K562 (cell line): ENCODE measurements at regions not wholly inside any gene's neighbourhood (a gene's known extent, or its start where the extent isn't known, plus 50 kb on each side); places are given as distances from the start of the nearest gene placed in this dataset.

ENCODE experiments used
- ATAC-seq: fragments of 200-7000 bp; cut with Tn5 transposase; 3 replicates; pipeline ENCODE4 v1.9.1; 2020; ENCODE audit warnings: moderate library complexity
- BruUV-seq: library from RNA; stranded (reverse); fragments of 400-500 nt; replicated peaks from 2 replicates; lab custom pipeline; 2021; lab: Mats Ljungman, UMichigan
- CTCF ChIA-PET: fragments of 300-600 bp; formaldehyde crosslinking; extraction: SDS; loops from one replicate; lab custom pipeline; 2021; ENCODE audit warnings: low intra/inter-chr PET ratio; lab: Yijun Ruan, JAX
- POLR2A ChIA-PET: fragments of 300-600, 350-650 bp; sonication (Branson Sonifier 250); formaldehyde crosslinking; extraction: SDS; loops from one replicate; lab custom pipeline; 2021; ENCODE audit warnings: antibody characterized with exemption, inconsistent platforms; lab: Yijun Ruan, JAX
- DNase-seq, 4 experiments: peaks; one replicate each; pipeline versions ENCODE4 v3.0.0 to v3.0.0-alpha.2; 2011 to 2018; ENCODE audit warnings: low spot score in 3 of 4, mixed read lengths in 3 of 4; ENCODE audit errors: extremely low read depth in 1 of 4
- FAIRE-seq: peaks from 2 replicates; lab custom pipeline; 2011; peaks lifted over from hg19 to GRCh38; lab: Jason Lieb, UNC
- H2AFZ ChIP-seq: 2 replicates; pipeline ENCODE4 v1.6.0; 2011; ENCODE audit warnings: low read depth, low read length, control low read depth, inconsistent platforms
- H3K27ac ChIP-seq: fragments of 200-600 bp; 3 replicates; pipeline ENCODE4 v1.8.0; 2011; ENCODE audit warnings: low read depth, mild to moderate bottlenecking, control low read depth, inconsistent platforms, low read length, moderate library complexity, mixed read lengths; ENCODE audit errors: extremely low read depth
- H3K27me3 ChIP-seq, 2 experiments: fragments of 300-600 bp in 1 of 2; 2 replicates in 1 of 2; 3 replicates in 1 of 2; pipeline versions ENCODE4 v1.6.0 to v1.8.0; 2011; ENCODE audit warnings: inconsistent platforms in 2 of 2, low read length in 2 of 2, mild to moderate bottlenecking in 1 of 2, mixed read lengths in 1 of 2, moderate library complexity in 1 of 2; ENCODE audit not compliant: control insufficient read depth in 2 of 2, insufficient read depth in 2 of 2
- H3K36me3 ChIP-seq: fragments of 300-600 bp; 3 replicates; pipeline ENCODE4 v1.8.0; 2011; ENCODE audit warnings: mild to moderate bottlenecking, low read length, inconsistent platforms; ENCODE audit not compliant: control insufficient read depth, insufficient read depth
- H3K4me1 ChIP-seq, 2 experiments: fragments of 200-600 bp in 1 of 2; replicated peaks in 1 of 2; 2 replicates in 1 of 2; 3 replicates in 1 of 2; pipeline versions ENCODE4 v1.5.1 to v1.8.0; 2011; ENCODE audit warnings: inconsistent platforms in 2 of 2, low read length in 2 of 2, mild to moderate bottlenecking in 1 of 2, mixed read lengths in 1 of 2, moderate library complexity in 1 of 2; ENCODE audit not compliant: control insufficient read depth in 2 of 2, insufficient read depth in 2 of 2
- H3K4me2 ChIP-seq: 2 replicates; pipeline ENCODE4 v1.6.1; 2011; ENCODE audit warnings: low read length, control low read depth, inconsistent platforms, mixed read lengths; ENCODE audit not compliant: insufficient read depth
- H3K4me3 ChIP-seq: fragments of 200-600 bp; sonication (generic), shearing (Covaris generic); 2 replicates; pipeline ENCODE4 v1.5.1; 2016; ENCODE audit warnings: control low read depth, inconsistent platforms
- H3K79me2 ChIP-seq: fragments of 200-600 bp; 3 replicates; pipeline ENCODE4 v1.8.0; 2011; ENCODE audit warnings: low read length, inconsistent platforms; ENCODE audit not compliant: control insufficient read depth, insufficient read depth
- H3K9ac ChIP-seq, 2 experiments: 2 replicates each; pipeline versions ENCODE4 v1.6.0 to v1.6.1; 2011; ENCODE audit warnings: low read depth in 2 of 2, low read length in 2 of 2, control low read depth in 1 of 2, inconsistent platforms in 1 of 2, mild to moderate bottlenecking in 1 of 2, mixed read lengths in 1 of 2; ENCODE audit not compliant: insufficient read depth in 1 of 2
- H3K9me1 ChIP-seq: one replicate; pipeline ENCODE4 v1.6.0; 2011; ENCODE audit warnings: inconsistent platforms, mild to moderate bottlenecking, low read length, moderate library complexity; ENCODE audit not compliant: control insufficient read depth, insufficient read depth
- H3K9me3 ChIP-seq: replicated peaks from 2 replicates; pipeline ENCODE4 v1.5.1; 2011; ENCODE audit warnings: low read depth, low read length, inconsistent platforms; ENCODE audit not compliant: control insufficient read depth, insufficient read depth
- H4K20me1 ChIP-seq: replicated peaks from 2 replicates; pipeline ENCODE4 v1.6.1; 2011; ENCODE audit warnings: low read length, inconsistent platforms, mixed read lengths; ENCODE audit not compliant: control insufficient read depth, insufficient read depth
- SLC30A9 ChIP-seq: fragments of 250-450 bp; sonication (Bioruptor Pico); IDR thresholded peaks from 2 replicates; pipeline ENCODE4 v1.8.0; 2022; ENCODE audit warnings: mild to moderate bottlenecking, moderate library complexity
- SMARCC2 ChIP-seq: fragments of 450-650 bp; IDR thresholded peaks from 2 replicates; pipeline ENCODE4 v1.6.1; 2017; ENCODE audit warnings: antibody characterized with exemption, moderate library complexity, mild to moderate bottlenecking, low read depth
- ZNF232 ChIP-seq: sonication (generic); formaldehyde crosslinking; IDR thresholded peaks from 2 replicates; pipeline ENCODE4 v1.8.0; 2022; ENCODE audit warnings: mild to moderate bottlenecking, missing genetic modification reagents
- WGBS: fragments of 100-300 bp; shearing (Covaris generic); methylation state at CpG from one replicate; pipeline ENCODE4 v1.1.6; 2016; ENCODE audit warnings: low coverage, mixed read lengths; ENCODE audit not compliant: insufficient coverage; ENCODE audit errors: missing lambda C conversion rate; 5-methylcytosine and 5-hydroxymethylcytosine counted together
- in situ Hi-C: fragments of 300-500 bp; cut with MboI; formaldehyde crosslinking; loops from 4 replicates; pipeline ENCODE4 v1.15.0; 2018; ENCODE audit warnings: inconsistent platforms, mixed read lengths
- intact Hi-C: fragments of 100-400 bp; cut with micrococcal nuclease; formaldehyde crosslinking; loops from 2 replicates; pipeline ENCODE4 v1.14.2; 2022
- TF ChIP-seq, protein P1 (sequence below): sonication (generic); formaldehyde crosslinking; IDR thresholded peaks from 2 replicates; pipeline ENCODE4 v1.8.0; 2022; ENCODE audit warnings: mild to moderate bottlenecking, missing genetic modification reagents
- TF ChIP-seq, protein P2 (sequence below): fragments of 450-650 bp; conservative IDR thresholded peaks from 2 replicates; pipeline ENCODE4 v1.6.1; 2016; ENCODE audit warnings: missing genetic modification characterization, low read depth, mild to moderate bottlenecking, missing compliant biosample characterization, moderate library complexity

DNA sequence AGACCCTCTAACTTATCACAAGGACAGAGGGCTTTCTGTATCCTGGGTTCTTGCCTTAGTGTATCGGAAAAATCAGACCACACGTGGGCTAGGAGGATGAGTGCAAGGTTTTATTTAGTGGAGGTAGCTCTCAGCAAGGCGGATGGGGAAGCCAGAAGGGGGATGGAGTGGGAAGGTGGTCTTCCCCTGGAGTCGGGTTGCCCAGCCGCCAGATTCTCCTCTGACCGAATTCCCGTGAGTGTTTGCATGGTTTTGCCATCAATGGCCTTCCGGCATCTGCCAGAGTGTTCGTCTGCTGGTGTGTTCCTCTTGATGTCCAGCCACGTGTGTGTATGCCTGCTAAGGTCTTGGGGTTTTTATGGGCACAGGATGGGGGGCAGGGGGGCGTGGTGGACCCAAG, 1335.1 kb upstream of the SPRY2 start (continued):
- TF ChIP-seq, protein P1, sequence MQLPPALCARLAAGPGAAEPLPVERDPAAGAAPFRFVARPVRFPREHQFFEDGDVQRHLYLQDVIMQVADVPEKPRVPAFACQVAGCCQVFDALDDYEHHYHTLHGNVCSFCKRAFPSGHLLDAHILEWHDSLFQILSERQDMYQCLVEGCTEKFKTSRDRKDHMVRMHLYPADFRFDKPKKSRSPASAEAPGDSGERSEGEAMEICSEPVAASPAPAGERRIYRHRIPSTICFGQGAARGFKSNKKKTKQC: no peak
- TF ChIP-seq ZNF232 (no peak), SLC30A9 (CRISPR knock-in tag) (no peak), SMARCC2 (no peak)

DNA sequence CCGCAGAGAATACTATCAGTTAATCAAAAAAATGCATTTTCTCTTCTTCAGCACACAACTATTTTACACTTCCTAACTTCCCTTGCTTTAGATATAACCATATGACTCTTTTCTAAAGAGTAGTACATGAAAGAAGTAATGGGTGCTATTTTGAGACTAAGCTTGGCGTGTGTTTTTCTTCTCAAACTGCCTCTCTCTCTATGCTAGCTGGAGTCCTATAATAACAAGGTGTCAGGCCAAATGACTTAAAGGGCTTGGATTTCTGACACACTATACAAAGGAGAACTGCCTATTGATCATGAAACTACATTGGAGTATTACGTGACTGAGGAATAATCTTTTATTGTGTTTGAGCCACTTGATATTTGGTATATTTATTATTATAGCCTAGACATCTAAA, 1330.1 kb upstream of the SPRY2 start:
- ATAC-seq (no peak), FAIRE-seq (no peak), DNase-seq (no peak)
- Histone ChIP-seq H3K27me3 (no peaks in the 10 kb centered on the region), H3K9me1 (no peaks in the 10 kb centered on the region), H3K27ac (no peak overlapping the region), H4K20me1 (no peaks in the 10 kb centered on the region), H2AFZ (no peak overlapping the region), H3K79me2 (no peaks in the 10 kb centered on the region), H3K36me3 (no peaks in the 10 kb centered on the region), H3K9ac (no peak overlapping the region), H3K4me1 (no peaks in the 10 kb centered on the region), H3K4me3 (no peak overlapping the region), H3K9me3 (no peaks in the 10 kb centered on the region), H3K4me2 (no peak overlapping the region)
- in situ Hi-C loops: no loop called here
- BruUV-seq: no TSS peak
- ChIA-PET CTCF (no interaction called here), POLR2A (no interaction called here)
- WGBS: 0% methylated on average over 2 of the region's 3 CpGs
- intact Hi-C loops: no loop called here
- TF ChIP-seq, protein P2, sequence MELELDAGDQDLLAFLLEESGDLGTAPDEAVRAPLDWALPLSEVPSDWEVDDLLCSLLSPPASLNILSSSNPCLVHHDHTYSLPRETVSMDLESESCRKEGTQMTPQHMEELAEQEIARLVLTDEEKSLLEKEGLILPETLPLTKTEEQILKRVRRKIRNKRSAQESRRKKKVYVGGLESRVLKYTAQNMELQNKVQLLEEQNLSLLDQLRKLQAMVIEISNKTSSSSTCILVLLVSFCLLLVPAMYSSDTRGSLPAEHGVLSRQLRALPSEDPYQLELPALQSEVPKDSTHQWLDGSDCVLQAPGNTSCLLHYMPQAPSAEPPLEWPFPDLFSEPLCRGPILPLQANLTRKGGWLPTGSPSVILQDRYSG (tag): no peak
